ENCODE measurements at regions not wholly inside any gene's neighbourhood (a gene's known extent, or its start where the extent isn't known, plus 50 kb on each side); places are given as distances from the start of the nearest gene placed in this dataset.

- TF ChIP-seq, protein P1, sequence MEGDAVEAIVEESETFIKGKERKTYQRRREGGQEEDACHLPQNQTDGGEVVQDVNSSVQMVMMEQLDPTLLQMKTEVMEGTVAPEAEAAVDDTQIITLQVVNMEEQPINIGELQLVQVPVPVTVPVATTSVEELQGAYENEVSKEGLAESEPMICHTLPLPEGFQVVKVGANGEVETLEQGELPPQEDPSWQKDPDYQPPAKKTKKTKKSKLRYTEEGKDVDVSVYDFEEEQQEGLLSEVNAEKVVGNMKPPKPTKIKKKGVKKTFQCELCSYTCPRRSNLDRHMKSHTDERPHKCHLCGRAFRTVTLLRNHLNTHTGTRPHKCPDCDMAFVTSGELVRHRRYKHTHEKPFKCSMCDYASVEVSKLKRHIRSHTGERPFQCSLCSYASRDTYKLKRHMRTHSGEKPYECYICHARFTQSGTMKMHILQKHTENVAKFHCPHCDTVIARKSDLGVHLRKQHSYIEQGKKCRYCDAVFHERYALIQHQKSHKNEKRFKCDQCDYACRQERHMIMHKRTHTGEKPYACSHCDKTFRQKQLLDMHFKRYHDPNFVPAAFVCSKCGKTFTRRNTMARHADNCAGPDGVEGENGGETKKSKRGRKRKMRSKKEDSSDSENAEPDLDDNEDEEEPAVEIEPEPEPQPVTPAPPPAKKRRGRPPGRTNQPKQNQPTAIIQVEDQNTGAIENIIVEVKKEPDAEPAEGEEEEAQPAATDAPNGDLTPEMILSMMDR (IDR thresholded peaks at IDR 0.05), result no peak
- TF ChIP-seq POLR2A (IDR thresholded peaks at IDR 0.05), result no peak
Observed at GRCh38 chr14:84991021-84991420, 538.9 kb upstream of the FLRT2 start.

All from prostate gland (tissue), 2 donors.